ENCODE measurements at regions not wholly inside any gene's neighbourhood (a gene's known extent, or its start where the extent isn't known, plus 50 kb on each side); places are given as distances from the start of the nearest gene placed in this dataset.

DNA sequence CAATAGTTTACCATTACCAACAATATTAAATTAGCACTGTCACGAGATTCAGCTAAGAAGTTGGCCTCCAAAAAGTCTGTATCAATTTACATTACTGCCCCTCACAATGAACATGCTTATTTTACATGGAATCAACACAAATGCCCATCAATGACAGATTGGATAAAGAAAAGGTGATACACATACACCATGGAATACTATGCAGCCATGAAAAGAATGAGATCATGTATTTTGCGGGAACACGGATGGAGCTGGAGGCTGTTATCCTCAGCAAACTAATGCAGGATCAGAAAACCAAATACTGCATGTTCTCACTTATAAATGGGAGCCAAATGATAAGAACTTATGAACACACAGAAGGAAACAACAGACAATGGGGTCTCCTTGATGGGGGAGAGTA, 211.8 kb upstream of the RREB1 start:
- Histone ChIP-seq H3K27ac (ENCODE audit: low read length) (no peak overlapping the region), H3K36me3 (ENCODE audit: control insufficient read depth in 2 of 2, extremely low read depth in 1 of 2, insufficient read depth in 1 of 2, low read length in 1 of 2) (no peaks in the 10 kb centered on the region), H3K9me3 (no peaks in the 10 kb centered on the region), H3K27me3 (replicated peaks in 1 of 2; ENCODE audit: control insufficient read depth in 2 of 2, extremely low read depth in 1 of 2, insufficient read depth in 2 of 2, low read length in 1 of 2) (peaks cover 0 to 7% of the 10 kb centered on the region in 2 experiments), H3K4me3 (ENCODE audit: control insufficient read depth in 1 of 2, extremely low read depth in 1 of 2, low read length in 1 of 2) (no peak overlapping the region), H3K4me1 (ENCODE audit: control insufficient read depth in 1 of 2, extremely low read depth in 1 of 2, insufficient read depth in 2 of 2, low read length in 2 of 2) (peaks cover 0 to 3% of the 10 kb centered on the region in 2 experiments)
- CTCF ChIA-PET: no interaction called here
- H3K9me3 Mint-ChIP-seq: no peaks in the 10 kb centered on the region
- H3K36me3 Mint-ChIP-seq: no peaks in the 10 kb centered on the region
- ATAC-seq (replicated peaks in 1 of 4) (no peak), DNase-seq (no peak)
- WGBS (ENCODE audit: insufficient coverage): no CpG with 5 or more reads among the region's 3 CpGs
- H3K27me3 Mint-ChIP-seq: peaks cover 0 to under 1% of the 10 kb centered on the region in 2 donors
- H3K4me3 Mint-ChIP-seq: no peak overlapping the region
- POLR2A ChIA-PET: no interaction called here
- H3K27ac Mint-ChIP-seq: no peak overlapping the region
- peaks cover 4 to 12% (median 11%) of the 10 kb centered on the region in 3 donors for H3K4me1 Mint-ChIP-seq

GRCh38 chr6:6897140-6897539, 210.6 kb upstream of the RREB1 start:
- no peaks in the 10 kb centered on the region for H3K9me3 Mint-ChIP-seq

DNA sequence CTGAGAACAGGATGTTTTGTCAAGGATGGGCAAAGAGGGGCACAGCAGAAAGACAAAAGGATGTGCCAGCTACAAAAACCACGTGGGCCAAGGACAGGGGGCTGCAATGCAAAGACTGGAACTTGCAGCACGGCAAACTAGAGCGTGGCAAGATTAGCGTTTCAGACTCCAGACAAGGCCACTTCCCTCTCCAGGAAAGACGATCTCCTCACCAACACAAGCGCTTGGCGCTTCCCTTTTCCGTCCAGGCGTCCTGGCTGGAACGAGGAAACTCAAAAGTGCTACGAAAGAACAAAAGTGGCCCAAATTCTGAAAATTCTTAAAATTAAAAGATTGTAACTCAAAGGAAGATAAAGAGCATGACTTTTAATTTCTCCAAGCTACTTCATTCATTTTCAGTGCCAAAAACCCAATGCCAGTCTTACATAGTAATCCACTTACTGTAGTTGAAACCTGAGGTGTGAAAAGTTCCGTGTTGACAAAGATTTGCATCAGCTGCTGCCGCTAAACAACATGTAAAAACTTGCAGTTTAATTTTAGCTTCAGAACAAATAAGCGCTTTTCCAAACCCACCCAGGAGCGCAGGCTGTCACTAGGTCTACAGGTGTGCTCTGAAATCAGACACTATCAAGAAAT, 207.1 kb upstream of the RREB1 start:
- no peaks in the 10 kb centered on the region for H3K9me3 ChIP-seq
- H3K4me1 ChIP-seq (ENCODE audit: control insufficient read depth in 1 of 2, extremely low read depth in 1 of 2, insufficient read depth in 2 of 2, low read length in 2 of 2): no peaks in the 10 kb centered on the region
- no peak overlapping the region for H3K4me3 Mint-ChIP-seq
- no peaks in the 10 kb centered on the region for H3K4me1 Mint-ChIP-seq
- POLR2A ChIA-PET: interaction anchor here in 1 of 2 donors (0.6 kb wide), 1 partner anchor 73 kb away, joined by 8 read pairs; no protein-coding TSS in a partner anchor
- peaks cover 0 to 6% of the 10 kb centered on the region in 2 donors for H3K27me3 Mint-ChIP-seq
- H3K27ac ChIP-seq (ENCODE audit: low read length): no peak overlapping the region
- no peaks in the 10 kb centered on the region for H3K9me3 Mint-ChIP-seq
- H3K36me3 Mint-ChIP-seq: no peaks in the 10 kb centered on the region
- H3K27ac Mint-ChIP-seq: no peak overlapping the region
- DNase-seq (no peak), ATAC-seq (replicated peaks in 1 of 4) (no peak)
- no peaks in the 10 kb centered on the region for H3K36me3 ChIP-seq (ENCODE audit: control insufficient read depth in 2 of 2, extremely low read depth in 1 of 2, insufficient read depth in 1 of 2, low read length in 1 of 2)
- no peak overlapping the region for H3K4me3 ChIP-seq (ENCODE audit: control insufficient read depth in 1 of 2, extremely low read depth in 1 of 2, low read length in 1 of 2)
- H3K27me3 ChIP-seq (replicated peaks in 1 of 2; ENCODE audit: control insufficient read depth in 2 of 2, extremely low read depth in 1 of 2, insufficient read depth in 2 of 2, low read length in 1 of 2): peaks cover 0 to 10% of the 10 kb centered on the region in 2 experiments
- CTCF ChIA-PET: no interaction called here
- 78% methylated on average over 9 of the region's 15 CpGs for WGBS (ENCODE audit: insufficient coverage)

More at GRCh38 chr6:6897140-6897539, 210.6 kb upstream of the RREB1 start:
- ChIA-PET POLR2A (no interaction called here), CTCF (no interaction called here)
- Histone ChIP-seq H3K27ac (ENCODE audit: low read length) (no peak overlapping the region), H3K27me3 (replicated peaks in 1 of 2; ENCODE audit: control insufficient read depth in 2 of 2, extremely low read depth in 1 of 2, insufficient read depth in 2 of 2, low read length in 1 of 2) (peaks cover 0 to 12% of the 10 kb centered on the region in 2 experiments), H3K4me3 (ENCODE audit: control insufficient read depth in 1 of 2, extremely low read depth in 1 of 2, low read length in 1 of 2) (no peak overlapping the region), H3K36me3 (ENCODE audit: control insufficient read depth in 2 of 2, extremely low read depth in 1 of 2, insufficient read depth in 1 of 2, low read length in 1 of 2) (no peaks in the 10 kb centered on the region), H3K9me3 (no peaks in the 10 kb centered on the region), H3K4me1 (ENCODE audit: control insufficient read depth in 1 of 2, extremely low read depth in 1 of 2, insufficient read depth in 2 of 2, low read length in 2 of 2) (no peaks in the 10 kb centered on the region)
- H3K36me3 Mint-ChIP-seq: no peaks in the 10 kb centered on the region
- H3K4me3 Mint-ChIP-seq: no peak overlapping the region
- peaks cover 2 to 4% (median 3%) of the 10 kb centered on the region in 3 donors for H3K4me1 Mint-ChIP-seq
- no peak for DNase-seq
- 100% methylated on average over 1 of the region's 3 CpGs for WGBS (ENCODE audit: insufficient coverage)
- peaks cover 0 to 6% of the 10 kb centered on the region in 2 donors for H3K27me3 Mint-ChIP-seq
- no peak for ATAC-seq (replicated peaks in 1 of 4)
- no peak overlapping the region for H3K27ac Mint-ChIP-seq

DNA sequence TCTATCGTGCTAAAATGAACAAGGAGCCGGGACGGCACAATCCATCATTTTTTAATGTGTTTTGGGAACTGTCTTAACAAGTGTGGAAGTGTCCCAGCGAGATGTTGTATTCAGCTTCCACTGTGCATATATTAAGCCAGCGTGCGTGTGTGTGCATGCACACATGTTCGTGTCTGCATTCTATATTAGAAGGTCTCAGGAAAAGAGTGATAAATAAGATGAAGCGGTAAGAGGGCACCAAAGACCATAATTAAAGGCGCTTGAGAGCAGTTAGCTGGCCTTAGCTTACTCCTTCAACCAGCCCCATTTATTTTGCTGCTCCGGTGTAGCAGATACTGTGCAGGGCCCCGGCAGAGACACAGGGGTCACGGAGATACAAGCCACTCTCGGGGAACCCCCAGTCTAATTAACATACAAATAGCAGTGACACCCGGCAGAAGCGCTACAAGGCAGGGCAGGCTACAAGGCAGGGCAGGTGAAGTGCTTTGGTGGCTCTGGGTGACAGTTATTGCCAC, 206.5 kb upstream of the RREB1 start:
- Mint-ChIP-seq H3K36me3 (no peaks in the 10 kb centered on the region), H3K4me1 (no peaks in the 10 kb centered on the region), H3K27me3 (peaks cover 0 to 6% of the 10 kb centered on the region in 2 donors), H3K9me3 (no peaks in the 10 kb centered on the region), H3K4me3 (no peak overlapping the region), H3K27ac (no peak overlapping the region)
- Histone ChIP-seq H3K4me3 (ENCODE audit: control insufficient read depth in 1 of 2, extremely low read depth in 1 of 2, low read length in 1 of 2) (no peak overlapping the region), H3K9me3 (no peaks in the 10 kb centered on the region), H3K36me3 (ENCODE audit: control insufficient read depth in 2 of 2, extremely low read depth in 1 of 2, insufficient read depth in 1 of 2, low read length in 1 of 2) (no peaks in the 10 kb centered on the region), H3K27me3 (replicated peaks in 1 of 2; ENCODE audit: control insufficient read depth in 2 of 2, extremely low read depth in 1 of 2, insufficient read depth in 2 of 2, low read length in 1 of 2) (peaks cover 0 to 10% of the 10 kb centered on the region in 2 experiments), H3K4me1 (ENCODE audit: control insufficient read depth in 1 of 2, extremely low read depth in 1 of 2, insufficient read depth in 2 of 2, low read length in 2 of 2) (no peaks in the 10 kb centered on the region), H3K27ac (ENCODE audit: low read length) (no peak overlapping the region)
- CTCF ChIA-PET: no interaction called here
- ATAC-seq (replicated peaks in 1 of 4): no peak
- WGBS (ENCODE audit: insufficient coverage): 85% methylated on average over 10 of the region's 15 CpGs
- no peak for DNase-seq
- POLR2A ChIA-PET: interaction anchor here in 1 of 2 donors (0.6 kb wide), 1 partner anchor 73 kb away, joined by 8 read pairs; no protein-coding TSS in a partner anchor

DNA sequence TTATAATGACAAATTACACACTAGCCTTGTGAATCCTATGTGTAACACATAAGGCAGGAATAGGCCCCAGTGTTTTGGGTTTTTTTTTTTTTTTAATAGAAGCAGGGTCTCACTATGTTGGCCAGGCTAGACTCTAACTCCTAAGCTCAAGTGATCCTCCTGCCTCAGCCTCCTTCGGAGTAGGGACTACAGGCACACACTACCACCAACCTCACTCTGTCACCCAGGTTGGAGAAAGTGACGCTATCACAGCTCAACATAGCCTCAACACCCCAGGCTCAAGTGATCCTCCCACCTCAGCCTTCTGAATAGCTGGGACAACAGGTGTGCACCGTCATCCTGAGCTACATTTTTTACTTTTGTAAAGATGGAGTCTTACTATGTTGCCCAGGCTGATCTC, 205.8 kb upstream of the RREB1 start:
- POLR2A ChIA-PET: no interaction called here
- H3K9me3 Mint-ChIP-seq: no peaks in the 10 kb centered on the region
- no peaks in the 10 kb centered on the region for H3K4me1 ChIP-seq (ENCODE audit: control insufficient read depth in 1 of 2, extremely low read depth in 1 of 2, insufficient read depth in 2 of 2, low read length in 2 of 2)

GRCh38 chr6:6905961-6906518, 201.7 kb upstream of the RREB1 start:
- Histone ChIP-seq H3K9me3 (no peaks in the 10 kb centered on the region), H3K27me3 (replicated peaks in 1 of 2; ENCODE audit: control insufficient read depth in 2 of 2, extremely low read depth in 1 of 2, insufficient read depth in 2 of 2, low read length in 1 of 2) (peaks cover 0 to 16% of the 10 kb centered on the region in 2 experiments), H3K4me1 (ENCODE audit: control insufficient read depth in 1 of 2, extremely low read depth in 1 of 2, insufficient read depth in 2 of 2, low read length in 2 of 2) (no peaks in the 10 kb centered on the region), H3K36me3 (ENCODE audit: control insufficient read depth in 2 of 2, extremely low read depth in 1 of 2, insufficient read depth in 1 of 2, low read length in 1 of 2) (no peaks in the 10 kb centered on the region), H3K27ac (ENCODE audit: low read length) (no peak overlapping the region), H3K4me3 (ENCODE audit: control insufficient read depth in 1 of 2, extremely low read depth in 1 of 2, low read length in 1 of 2) (no peak overlapping the region)
- DNase-seq (no peak), ATAC-seq (replicated peaks in 1 of 4) (no peak)
- H3K4me3 Mint-ChIP-seq: no peak overlapping the region
- no peaks in the 10 kb centered on the region for H3K36me3 Mint-ChIP-seq
- no peaks in the 10 kb centered on the region for H3K9me3 Mint-ChIP-seq
- POLR2A ChIA-PET: no interaction called here
- H3K27me3 Mint-ChIP-seq: peaks cover 5 to 8% of the 10 kb centered on the region in 2 donors
- CTCF ChIA-PET: no interaction called here
- H3K27ac Mint-ChIP-seq: no peak overlapping the region
- 42% methylated on average over 2 of the region's 6 CpGs for WGBS (ENCODE audit: insufficient coverage)
- no peaks in the 10 kb centered on the region for H3K4me1 Mint-ChIP-seq

More for the DNA sequence above, 205.8 kb upstream of the RREB1 start:
- Mint-ChIP-seq H3K4me1 (no peaks in the 10 kb centered on the region), H3K27me3 (peaks cover 3 to 6% of the 10 kb centered on the region in 2 donors), H3K27ac (no peak overlapping the region), H3K4me3 (no peak overlapping the region), H3K36me3 (no peaks in the 10 kb centered on the region)
- no peak for ATAC-seq (replicated peaks in 1 of 4)
- WGBS (ENCODE audit: insufficient coverage): 85% methylated on average over 3 of the region's 3 CpGs
- H3K36me3 ChIP-seq (ENCODE audit: control insufficient read depth in 2 of 2, extremely low read depth in 1 of 2, insufficient read depth in 1 of 2, low read length in 1 of 2): no peaks in the 10 kb centered on the region
- H3K9me3 ChIP-seq: no peaks in the 10 kb centered on the region
- CTCF ChIA-PET: interaction anchor here (0.6 to 0.7 kb wide), 2 partner anchors 95 to 300 kb away, joined by 3 read pairs; no protein-coding TSS in a partner anchor
- no peak overlapping the region for H3K27ac ChIP-seq (ENCODE audit: low read length)
- H3K27me3 ChIP-seq (replicated peaks in 1 of 2; ENCODE audit: control insufficient read depth in 2 of 2, extremely low read depth in 1 of 2, insufficient read depth in 2 of 2, low read length in 1 of 2): peaks cover 0 to 10% of the 10 kb centered on the region in 2 experiments
- no peak overlapping the region for H3K4me3 ChIP-seq (ENCODE audit: control insufficient read depth in 1 of 2, extremely low read depth in 1 of 2, low read length in 1 of 2)
- no peak for DNase-seq
